ENCODE measurements at regions not wholly inside any gene's neighbourhood (a gene's known extent, or its start where the extent isn't known, plus 50 kb on each side); places are given as distances from the start of the nearest gene placed in this dataset.

- H3K4me3 ChIP-seq (ENCODE audit: low read length) = no peak overlapping the region
- no peak overlapping the region for H3K27ac ChIP-seq (ENCODE audit: low read length)
- no peaks in the 10 kb centered on the region for H3K9me3 ChIP-seq (ENCODE audit: insufficient read depth, low read depth, low read length)
- H3K4me1 ChIP-seq (ENCODE audit: insufficient read depth, low read length) = peaks cover 4% of the 10 kb centered on the region; the same call in 1 of the 2 replicates
- no peak overlapping the region for H3K9ac ChIP-seq (ENCODE audit: low read depth, low read length)
- H3K36me3 ChIP-seq (ENCODE audit: insufficient read depth, low read depth, low read length) = no peaks in the 10 kb centered on the region
- no peaks in the 10 kb centered on the region for H3K27me3 ChIP-seq (ENCODE audit: insufficient read depth, low read length)
These were observed 241.0 kb downstream of the ASCL1 start for GRCh38 chr12:103198499-103198898.

- no peak overlapping the region for H3K4me3 ChIP-seq (ENCODE audit: low read length)
- H3K4me1 ChIP-seq (ENCODE audit: insufficient read depth, low read length) = no peaks in the 10 kb centered on the region
- H3K9ac ChIP-seq (ENCODE audit: low read depth, low read length) = no peak overlapping the region
- no peaks in the 10 kb centered on the region for H3K36me3 ChIP-seq (ENCODE audit: insufficient read depth, low read depth, low read length)
- no peaks in the 10 kb centered on the region for H3K27me3 ChIP-seq (ENCODE audit: insufficient read depth, low read length)
- H3K27ac ChIP-seq (ENCODE audit: low read length) = no peak overlapping the region
- no peaks in the 10 kb centered on the region for H3K9me3 ChIP-seq (ENCODE audit: insufficient read depth, low read depth, low read length)
These were observed 248.4 kb downstream of the ASCL1 start for GRCh38 chr12:103205906-103206305.

GRCh38 chr12:103207936-103208335, 250.5 kb downstream of the ASCL1 start:
- Histone ChIP-seq H3K4me1 (ENCODE audit: insufficient read depth, low read length) (no peaks in the 10 kb centered on the region), H3K36me3 (ENCODE audit: insufficient read depth, low read depth, low read length) (no peaks in the 10 kb centered on the region), H3K9ac (ENCODE audit: low read depth, low read length) (no peak overlapping the region), H3K9me3 (ENCODE audit: insufficient read depth, low read depth, low read length) (no peaks in the 10 kb centered on the region), H3K27ac (ENCODE audit: low read length) (no peak overlapping the region), H3K27me3 (ENCODE audit: insufficient read depth, low read length) (no peaks in the 10 kb centered on the region), H3K4me3 (ENCODE audit: low read length) (no peak overlapping the region)

- Histone ChIP-seq H3K36me3 (ENCODE audit: insufficient read depth, low read depth, low read length) (no peaks in the 10 kb centered on the region), H3K4me3 (ENCODE audit: low read length) (no peak overlapping the region), H3K9me3 (ENCODE audit: insufficient read depth, low read depth, low read length) (no peaks in the 10 kb centered on the region), H3K4me1 (ENCODE audit: insufficient read depth, low read length) (no peaks in the 10 kb centered on the region), H3K9ac (ENCODE audit: low read depth, low read length) (no peak overlapping the region), H3K27me3 (ENCODE audit: insufficient read depth, low read length) (no peaks in the 10 kb centered on the region), H3K27ac (ENCODE audit: low read length) (no peak overlapping the region)
These were observed 254.6 kb downstream of the C12orf42 start for GRCh38 chr12:103241184-103241583.

- no peaks in the 10 kb centered on the region for H3K9me3 ChIP-seq (ENCODE audit: insufficient read depth, low read depth, low read length)
- H3K4me1 ChIP-seq (ENCODE audit: insufficient read depth, low read length) = no peaks in the 10 kb centered on the region
- no peak overlapping the region for H3K27ac ChIP-seq (ENCODE audit: low read length)
- no peaks in the 10 kb centered on the region for H3K27me3 ChIP-seq (ENCODE audit: insufficient read depth, low read length)
- H3K36me3 ChIP-seq (ENCODE audit: insufficient read depth, low read depth, low read length) = no peaks in the 10 kb centered on the region
- no peak overlapping the region for H3K9ac ChIP-seq (ENCODE audit: low read depth, low read length)
- no peak overlapping the region for H3K4me3 ChIP-seq (ENCODE audit: low read length)
These were observed 251.2 kb downstream of the C12orf42 start for GRCh38 chr12:103244596-103244995.

GRCh38 chr12:103247531-103247930, 248.2 kb downstream of the C12orf42 start:
- H3K27ac ChIP-seq (ENCODE audit: low read length) = no peak overlapping the region
- H3K9me3 ChIP-seq (ENCODE audit: insufficient read depth, low read depth, low read length) = no peaks in the 10 kb centered on the region
- H3K9ac ChIP-seq (ENCODE audit: low read depth, low read length) = no peak overlapping the region
- no peaks in the 10 kb centered on the region for H3K4me1 ChIP-seq (ENCODE audit: insufficient read depth, low read length)
- no peaks in the 10 kb centered on the region for H3K36me3 ChIP-seq (ENCODE audit: insufficient read depth, low read depth, low read length)
- no peaks in the 10 kb centered on the region for H3K27me3 ChIP-seq (ENCODE audit: insufficient read depth, low read length)
- H3K4me3 ChIP-seq (ENCODE audit: low read length) = no peak overlapping the region

GRCh38 chr12:103249607-103250006, 246.2 kb downstream of the C12orf42 start:
- H3K27me3 ChIP-seq (ENCODE audit: insufficient read depth, low read length) = no peaks in the 10 kb centered on the region

GRCh38 chr12:103250487-103250886, 245.3 kb downstream of the C12orf42 start:
- no peaks in the 10 kb centered on the region for H3K4me1 ChIP-seq (ENCODE audit: insufficient read depth, low read length)
- no peaks in the 10 kb centered on the region for H3K9me3 ChIP-seq (ENCODE audit: insufficient read depth, low read depth, low read length)
- no peak overlapping the region for H3K4me3 ChIP-seq (ENCODE audit: low read length)
- H3K9ac ChIP-seq (ENCODE audit: low read depth, low read length) = no peak overlapping the region
- no peak overlapping the region for H3K27ac ChIP-seq (ENCODE audit: low read length)
- no peaks in the 10 kb centered on the region for H3K36me3 ChIP-seq (ENCODE audit: insufficient read depth, low read depth, low read length)
- H3K27me3 ChIP-seq (ENCODE audit: insufficient read depth, low read length) = no peaks in the 10 kb centered on the region

More at GRCh38 chr12:103249607-103250006, 246.2 kb downstream of the C12orf42 start:
- H3K4me3 ChIP-seq (ENCODE audit: low read length) = no peak overlapping the region
- H3K4me1 ChIP-seq (ENCODE audit: insufficient read depth, low read length) = no peaks in the 10 kb centered on the region
- H3K36me3 ChIP-seq (ENCODE audit: insufficient read depth, low read depth, low read length) = no peaks in the 10 kb centered on the region
- H3K9ac ChIP-seq (ENCODE audit: low read depth, low read length) = no peak overlapping the region
- H3K27ac ChIP-seq (ENCODE audit: low read length) = no peak overlapping the region
- no peaks in the 10 kb centered on the region for H3K9me3 ChIP-seq (ENCODE audit: insufficient read depth, low read depth, low read length)
